Loucy (cell line): ENCODE measurements at regions not wholly inside any gene's neighbourhood (a gene's known extent, or its start where the extent isn't known, plus 50 kb on each side); places are given as distances from the start of the nearest gene placed in this dataset.

ENCODE experiments used
- H2AFZ ChIP-seq: fragments of 200-600 bp; sonication (generic); 2 replicates; pipeline ENCODE4 v1.6.0; 2016; ENCODE audit warnings: antibody characterized with exemption, mild to moderate bottlenecking, low read length, moderate library complexity
- H3F3A ChIP-seq: fragments of 200-600 bp; 2 replicates; pipeline ENCODE4 v1.6.0; 2016; ENCODE audit warnings: antibody characterized with exemption, low read depth, mild to moderate bottlenecking
- H3K27me3 ChIP-seq: fragments of 200-600 bp; sonication (generic); 2 replicates; pipeline ENCODE4 v1.6.1; 2014; ENCODE audit warnings: low read length, mild to moderate bottlenecking; ENCODE audit not compliant: insufficient read depth, poor library complexity, severe bottlenecking
- H3K36me3 ChIP-seq: fragments of 200-600 bp; sonication (generic); 2 replicates; pipeline ENCODE4 v1.6.1; 2016; ENCODE audit warnings: low read length; ENCODE audit not compliant: insufficient read depth
- H3K4me1 ChIP-seq: fragments of 200-600 bp; sonication (generic); 2 replicates; pipeline ENCODE4 v1.5.1; 2014; ENCODE audit warnings: low read length, mild to moderate bottlenecking; ENCODE audit not compliant: insufficient read depth, poor library complexity, severe bottlenecking
- H3K4me2 ChIP-seq: fragments of 200-600 bp; sonication (generic); 2 replicates; pipeline ENCODE4 v1.6.0; 2014; ENCODE audit warnings: antibody characterized with exemption, low read length, low read depth, mild to moderate bottlenecking; ENCODE audit not compliant: poor library complexity, severe bottlenecking
- H3K4me3 ChIP-seq: fragments of 200-600 bp; sonication (generic); 2 replicates; pipeline ENCODE4 v1.5.1; 2014; ENCODE audit warnings: low read length, mild to moderate bottlenecking, mixed read lengths; ENCODE audit not compliant: poor library complexity, severe bottlenecking
- H3K79me2 ChIP-seq: fragments of 200-600 bp; sonication (generic); 2 replicates; pipeline ENCODE4 v1.6.1; 2014; ENCODE audit warnings: low read length; ENCODE audit not compliant: insufficient read depth
- H3K9ac ChIP-seq: fragments of 200-600 bp; sonication (generic); 2 replicates; pipeline ENCODE4 v1.6.0; 2014; ENCODE audit warnings: mild to moderate bottlenecking, low read depth, low read length, moderate library complexity; ENCODE audit not compliant: poor library complexity, severe bottlenecking
- H3K9me2 ChIP-seq: fragments of 200-600 bp; sonication (generic); replicated peaks from 2 replicates; pipeline ENCODE4 v1.6.1; 2016; ENCODE audit warnings: low read depth, low read length, mixed read lengths
- H3K9me3 ChIP-seq: fragments of 200-600 bp; sonication (generic); 2 replicates; pipeline ENCODE4 v1.6.1; 2014; ENCODE audit warnings: mild to moderate bottlenecking, antibody characterized with exemption, low read length, low read depth; ENCODE audit not compliant: insufficient read depth
- H4K20me1 ChIP-seq: fragments of 200-600 bp; sonication (generic); 2 replicates; pipeline ENCODE4 v1.6.0; 2014; ENCODE audit warnings: antibody characterized with exemption, low read length, mild to moderate bottlenecking; ENCODE audit not compliant: insufficient read depth, poor library complexity, severe bottlenecking
- EZH2phosphoT487 ChIP-seq: fragments of 200-600 bp; IDR thresholded peaks from 2 replicates; pipeline ENCODE4 v1.6.1; 2018; ENCODE audit warnings: antibody characterized with exemption, mild to moderate bottlenecking, moderate library complexity, borderline replicate concordance
- TF ChIP-seq, protein P1 (sequence below): fragments of 200-600 bp; sonication (generic); conservative IDR thresholded peaks from 2 replicates; pipeline ENCODE4 v1.5.1; 2014; ENCODE audit warnings: mild to moderate bottlenecking, antibody characterized with exemption, low read length

DNA sequence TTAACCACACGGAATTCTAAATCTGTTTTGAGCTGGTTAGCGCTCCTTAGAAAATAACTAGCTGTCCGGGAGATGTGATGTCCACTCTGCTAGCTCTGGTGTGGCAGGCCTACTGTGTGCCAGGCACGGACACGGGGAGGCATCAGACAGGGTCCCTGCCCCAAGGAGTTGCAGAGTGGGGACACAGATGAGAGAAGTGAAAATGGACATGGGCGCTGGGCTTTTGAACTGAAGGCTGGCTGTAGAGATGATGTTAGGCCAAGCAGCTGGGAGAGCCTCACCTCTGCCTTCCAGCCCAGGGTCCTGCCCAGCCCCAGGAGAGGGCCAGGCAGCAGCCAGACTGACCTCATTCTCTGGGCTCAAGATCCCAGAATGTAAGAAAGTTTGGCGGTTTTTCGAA, 368.6 kb downstream of the CTTN start:
- Histone ChIP-seq H3F3A (no peaks in the 10 kb centered on the region), H3K4me3 (no peak overlapping the region), H3K36me3 (no peaks in the 10 kb centered on the region), H3K4me1 (no peaks in the 10 kb centered on the region), H4K20me1 (no peaks in the 10 kb centered on the region), H3K79me2 (no peaks in the 10 kb centered on the region), H3K27me3 (no peaks in the 10 kb centered on the region), H3K9ac (no peak overlapping the region), H3K9me3 (peaks cover 23% of the 10 kb centered on the region; the same call in 1 of the 2 replicates), H3K9me2 (no peaks in the 10 kb centered on the region), H3K4me2 (no peak overlapping the region), H2AFZ (no peak overlapping the region)
- TF ChIP-seq, protein P1, sequence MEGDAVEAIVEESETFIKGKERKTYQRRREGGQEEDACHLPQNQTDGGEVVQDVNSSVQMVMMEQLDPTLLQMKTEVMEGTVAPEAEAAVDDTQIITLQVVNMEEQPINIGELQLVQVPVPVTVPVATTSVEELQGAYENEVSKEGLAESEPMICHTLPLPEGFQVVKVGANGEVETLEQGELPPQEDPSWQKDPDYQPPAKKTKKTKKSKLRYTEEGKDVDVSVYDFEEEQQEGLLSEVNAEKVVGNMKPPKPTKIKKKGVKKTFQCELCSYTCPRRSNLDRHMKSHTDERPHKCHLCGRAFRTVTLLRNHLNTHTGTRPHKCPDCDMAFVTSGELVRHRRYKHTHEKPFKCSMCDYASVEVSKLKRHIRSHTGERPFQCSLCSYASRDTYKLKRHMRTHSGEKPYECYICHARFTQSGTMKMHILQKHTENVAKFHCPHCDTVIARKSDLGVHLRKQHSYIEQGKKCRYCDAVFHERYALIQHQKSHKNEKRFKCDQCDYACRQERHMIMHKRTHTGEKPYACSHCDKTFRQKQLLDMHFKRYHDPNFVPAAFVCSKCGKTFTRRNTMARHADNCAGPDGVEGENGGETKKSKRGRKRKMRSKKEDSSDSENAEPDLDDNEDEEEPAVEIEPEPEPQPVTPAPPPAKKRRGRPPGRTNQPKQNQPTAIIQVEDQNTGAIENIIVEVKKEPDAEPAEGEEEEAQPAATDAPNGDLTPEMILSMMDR = no peak
- no peak for TF ChIP-seq EZH2phosphoT487

DNA sequence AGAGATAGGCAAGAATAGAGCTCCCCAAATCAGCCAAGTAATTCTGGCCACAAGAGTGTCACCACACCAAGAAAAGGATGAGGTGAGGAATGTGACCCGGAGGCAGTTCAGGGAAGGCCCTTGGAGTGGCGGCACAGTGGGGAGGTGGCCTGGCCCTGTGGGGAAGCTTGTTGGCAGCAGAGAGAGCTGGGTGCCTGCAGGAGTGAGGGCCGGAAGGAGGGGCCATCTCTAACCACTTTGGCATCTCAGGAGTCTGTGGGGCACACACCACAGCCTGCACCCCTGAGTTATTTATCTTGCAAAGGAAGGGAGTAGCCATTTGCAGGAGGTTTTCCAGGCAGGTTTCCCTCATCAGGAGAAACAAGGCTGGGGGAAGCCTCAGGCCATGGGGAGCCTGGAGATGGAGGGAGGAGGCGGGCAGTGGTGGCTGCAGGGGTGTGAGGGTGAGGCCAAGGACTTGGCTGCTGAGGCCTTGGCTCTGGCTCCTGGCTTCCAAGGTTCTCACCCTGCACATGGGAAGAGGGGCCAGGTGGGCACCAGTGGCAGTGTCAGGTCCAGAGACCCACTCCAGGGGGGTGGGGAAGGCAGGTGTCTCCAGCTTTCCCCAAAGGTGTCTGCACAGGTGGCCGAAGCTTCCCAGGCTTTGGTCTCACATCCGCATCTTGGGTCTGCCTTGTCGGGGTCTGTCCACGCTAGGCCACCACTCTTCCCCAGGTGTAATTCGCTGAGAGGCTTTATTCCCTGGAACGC, 370.2 kb downstream of the CTTN start:
- Histone ChIP-seq H3K79me2 (no peaks in the 10 kb centered on the region), H3F3A (no peaks in the 10 kb centered on the region), H3K4me3 (no peak overlapping the region), H2AFZ (no peak overlapping the region), H3K9me3 (peaks cover 19% of the 10 kb centered on the region; the same call in 1 of the 2 replicates), H3K36me3 (no peaks in the 10 kb centered on the region), H3K9ac (no peak overlapping the region), H4K20me1 (no peaks in the 10 kb centered on the region), H3K9me2 (no peaks in the 10 kb centered on the region), H3K4me1 (no peaks in the 10 kb centered on the region), H3K4me2 (no peak overlapping the region), H3K27me3 (no peaks in the 10 kb centered on the region)
- TF ChIP-seq, protein P1 = no peak
- TF ChIP-seq EZH2phosphoT487 = no peak

DNA sequence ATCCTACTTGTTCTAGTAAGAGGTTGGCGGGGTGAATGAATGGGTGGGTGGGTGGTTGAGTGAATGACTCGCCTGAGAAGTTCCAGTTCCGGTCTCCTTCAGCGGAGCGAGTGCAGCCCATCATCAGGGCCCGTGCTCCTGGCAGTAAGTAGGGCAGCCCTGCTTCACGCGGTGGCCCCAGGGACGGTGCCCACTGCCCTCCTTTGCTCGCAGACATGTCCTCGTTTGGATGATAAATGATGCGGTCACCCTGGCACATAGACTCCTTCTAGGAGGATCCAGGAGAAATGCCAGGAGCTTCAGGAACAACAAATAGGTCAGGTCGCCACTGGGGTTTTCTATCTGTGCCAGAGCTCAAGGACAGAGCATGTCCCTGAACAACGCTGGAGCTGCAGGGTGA, 370.8 kb downstream of the CTTN start:
- no peaks in the 10 kb centered on the region for H3F3A ChIP-seq
- H4K20me1 ChIP-seq = no peaks in the 10 kb centered on the region
- H3K4me1 ChIP-seq = no peaks in the 10 kb centered on the region
- H3K9ac ChIP-seq = no peak overlapping the region
- no peak overlapping the region for H3K4me3 ChIP-seq
- H2AFZ ChIP-seq = no peak overlapping the region
- no peak overlapping the region for H3K4me2 ChIP-seq
- TF ChIP-seq EZH2phosphoT487 = no peak
- TF ChIP-seq, protein P1 = no peak
- no peaks in the 10 kb centered on the region for H3K27me3 ChIP-seq
- H3K9me2 ChIP-seq = no peaks in the 10 kb centered on the region
- no peaks in the 10 kb centered on the region for H3K79me2 ChIP-seq
- peaks cover 19% of the 10 kb centered on the region; the same call in 1 of the 2 replicates for H3K9me3 ChIP-seq
- no peaks in the 10 kb centered on the region for H3K36me3 ChIP-seq
